Endothelial cell of umbilical vein (primary cell): ENCODE measurements at regions not wholly inside any gene's neighbourhood (a gene's known extent, or its start where the extent isn't known, plus 50 kb on each side); places are given as distances from the start of the nearest gene placed in this dataset.
"Not testable (repeated sequence)": the region's sequence is repeated elsewhere in the genome, so short reads cannot be mapped to it uniquely, and the experiment has no call there.

Experiments used
- BruUV-seq: library from RNA; stranded (reverse); fragments of 400-500 nt; replicated peaks from 2 replicates; lab custom pipeline; 2021; lab: Mats Ljungman, UMichigan
- CTCF ChIA-PET: fragments of 300-600, 350-600 bp; sonication (Branson Sonifier 250); formaldehyde crosslinking; loops from one replicate; lab custom pipeline; 2021; ENCODE audit warnings: antibody characterized with exemption, inconsistent platforms; lab: Charles Lee
- POLR2A ChIA-PET: fragments of 300-600, 350-600 bp; sonication (Branson Sonifier 250); formaldehyde crosslinking; loops from one replicate; lab custom pipeline; 2021; ENCODE audit warnings: antibody characterized with exemption, inconsistent platforms; lab: Charles Lee
- DNase-seq: peaks from one replicate; pipeline ENCODE4 v3.0.0-alpha.2; 2011; ENCODE audit warnings: low read depth, low spot score
- FAIRE-seq: peaks from 2 replicates; lab custom pipeline; 2011; peaks lifted over from hg19 to GRCh38; lab: Jason Lieb, UNC
- H2AFZ ChIP-seq: 2 replicates; pipeline ENCODE4 v1.6.0; 2012; ENCODE audit warnings: low read depth, low read length, control low read depth, inconsistent platforms
- H3K27ac ChIP-seq: 2 replicates; pipeline ENCODE4 v1.5.1; 2011; ENCODE audit warnings: low read depth, mild to moderate bottlenecking, control low read depth, low read length, moderate library complexity; ENCODE audit not compliant: insufficient read depth
- H3K27me3 ChIP-seq, 2 experiments: 2 replicates each; pipeline versions ENCODE4 v1.6.0 to v1.6.1; 2011; ENCODE audit warnings: low read length in 2 of 2, mixed read lengths in 1 of 2; ENCODE audit not compliant: control insufficient read depth in 2 of 2, insufficient read depth in 2 of 2
- H3K36me3 ChIP-seq, 2 experiments: 2 replicates in 1 of 2; 3 replicates in 1 of 2; pipeline ENCODE4 v1.5.1; 2011; ENCODE audit warnings: low read length in 2 of 2, mild to moderate bottlenecking in 1 of 2, moderate library complexity in 1 of 2; ENCODE audit not compliant: control insufficient read depth in 2 of 2, insufficient read depth in 2 of 2; ENCODE audit errors: extremely low read depth in 1 of 2
- H3K4me1 ChIP-seq: 3 replicates; pipeline ENCODE4 v1.5.1; 2011; ENCODE audit warnings: mild to moderate bottlenecking, low read length; ENCODE audit not compliant: control insufficient read depth, insufficient read depth; ENCODE audit errors: extremely low read depth
- H3K4me2 ChIP-seq: 2 replicates; pipeline ENCODE4 v1.6.1; 2011; ENCODE audit warnings: low read length, control low read depth, mixed read lengths; ENCODE audit not compliant: insufficient read depth
- H3K4me3 ChIP-seq, 3 experiments: fragments of 200-600 bp in 1 of 3; sonication (generic), shearing (Covaris generic) in 1 of 3; replicated peaks in 1 of 3; 2 replicates each; pipeline ENCODE4 v1.5.1; 2011 to 2016; ENCODE audit warnings: control low read depth in 3 of 3, low read length in 3 of 3, mild to moderate bottlenecking in 2 of 3, inconsistent platforms in 1 of 3, low read depth in 1 of 3, moderate library complexity in 1 of 3; ENCODE audit not compliant: insufficient read depth in 1 of 3
- H3K79me2 ChIP-seq: 2 replicates; pipeline ENCODE4 v1.6.0; 2012; ENCODE audit warnings: low read length, inconsistent platforms; ENCODE audit not compliant: control insufficient read depth, insufficient read depth
- H3K9ac ChIP-seq: replicated peaks from 2 replicates; pipeline ENCODE3; 2011; ENCODE audit warnings: low read length, control low read depth; ENCODE audit not compliant: insufficient read depth; ENCODE audit errors: extremely low read depth
- H3K9me1 ChIP-seq: replicated peaks from 3 replicates; pipeline ENCODE4 v1.6.0; 2011; ENCODE audit warnings: mild to moderate bottlenecking, low read length; ENCODE audit not compliant: control insufficient read depth, insufficient read depth; ENCODE audit errors: extremely low read depth
- H3K9me3 ChIP-seq: replicated peaks from 2 replicates; pipeline ENCODE4 v1.5.1; 2012; ENCODE audit warnings: low read length, inconsistent platforms; ENCODE audit not compliant: control insufficient read depth, insufficient read depth
- H4K20me1 ChIP-seq: replicated peaks from 2 replicates; pipeline ENCODE3; 2011; ENCODE audit warnings: mild to moderate bottlenecking, low read length; ENCODE audit not compliant: control insufficient read depth, insufficient read depth; ENCODE audit errors: extremely low read depth
- CTCF ChIP-seq, 2 donors: IDR thresholded peaks; 1 replicate in 1 of 2; 2 replicates in 1 of 2; pipeline ENCODE4 v1.5.1; 2011; ENCODE audit warnings: low read length in 2 of 2, mild to moderate bottlenecking in 2 of 2, moderate library complexity in 2 of 2, control low read depth in 1 of 2, inconsistent platforms in 1 of 2, low read depth in 1 of 2; ENCODE audit not compliant: insufficient read depth in 1 of 2; ENCODE audit errors: extremely low read depth in 1 of 2
- GATA2 ChIP-seq: IDR thresholded peaks from 2 replicates; pipeline ENCODE4 v1.7.0; 2011; ENCODE audit warnings: low read depth, mild to moderate bottlenecking, moderate library complexity, mixed read lengths, low read length; ENCODE audit not compliant: insufficient read length, insufficient read depth
- dilution Hi-C: fragments of 300-500 bp; cut with MboI; formaldehyde crosslinking; loops from one replicate; pipeline ENCODE4 v1.15.0; 2019; ENCODE audit warnings: low sequenced_read_pairs; ENCODE audit not compliant: extremely low pct_ligation_motif_present
- intact Hi-C: fragments of 100-400 bp; cut with micrococcal nuclease; formaldehyde crosslinking; loops from one replicate; pipeline ENCODE4 v1.10.0; 2022

GRCh38 chr22:22380098-22381030, 128.2 kb downstream of the ZNF280B start:
- Histone ChIP-seq H4K20me1 (no peaks in the 10 kb centered on the region), H3K9ac (no peak overlapping the region), H3K27ac (no peak overlapping the region), H3K9me3 (no peaks in the 10 kb centered on the region), H3K36me3 (no peaks in the 10 kb centered on the region), H3K79me2 (no peaks in the 10 kb centered on the region), H3K4me3 (no peak overlapping the region), H2AFZ (no peak overlapping the region), H3K9me1 (no peaks in the 10 kb centered on the region), H3K4me1 (no peaks in the 10 kb centered on the region), H3K27me3 (peaks cover 0 to 10% of the 10 kb centered on the region in 2 experiments), H3K4me2 (no peak overlapping the region)
- BruUV-seq, result no TSS peak
- DNase-seq (no peak), FAIRE-seq (no peak)
- dilution Hi-C loops (no loop called here), intact Hi-C loops (no loop called here)
- POLR2A ChIA-PET, result no interaction called here
- TF ChIP-seq CTCF (IDR thresholded peaks at IDR 0.05; ENCODE audit: extremely low read depth in 1 of 2, insufficient read depth in 1 of 2, low read depth in 1 of 2, low read length in 2 of 2), result peak in 1 of 2 donors; percentile 16
- no peak for TF ChIP-seq GATA2
- CTCF ChIA-PET, result interaction anchor here (1.2 to 1.8 kb wide), 2 partner anchors 16 to 50 kb away, joined by 3 to 5 read pairs; no protein-coding TSS in a partner anchor

- H3K4me2 ChIP-seq, BruUV-seq, H3K9me1 ChIP-seq, H3K4me1 ChIP-seq, intact Hi-C loops, H3K9me3 ChIP-seq, H3K27ac ChIP-seq, H3K27me3 ChIP-seq, H3K36me3 ChIP-seq, H4K20me1 ChIP-seq, DNase-seq, H3K4me3 ChIP-seq, FAIRE-seq, H2AFZ ChIP-seq, H3K9ac ChIP-seq, dilution Hi-C loops, H3K79me2 ChIP-seq, POLR2A ChIA-PET: not testable (repeated sequence)
- CTCF ChIA-PET, result interaction anchor here (1.8 kb wide), 1 partner anchor 15 kb away, joined by 5 read pairs; no protein-coding TSS in a partner anchor
Measured at GRCh38 chr22:22381292-22381691, 127.2 kb downstream of the ZNF280B start.
